ENCODE measurements at regions not wholly inside any gene's neighbourhood (a gene's known extent, or its start where the extent isn't known, plus 50 kb on each side); places are given as distances from the start of the nearest gene placed in this dataset.
"Not testable (repeated sequence)": the region's sequence is repeated elsewhere in the genome, so short reads cannot be mapped to it uniquely, and the experiment has no call there.

DNA sequence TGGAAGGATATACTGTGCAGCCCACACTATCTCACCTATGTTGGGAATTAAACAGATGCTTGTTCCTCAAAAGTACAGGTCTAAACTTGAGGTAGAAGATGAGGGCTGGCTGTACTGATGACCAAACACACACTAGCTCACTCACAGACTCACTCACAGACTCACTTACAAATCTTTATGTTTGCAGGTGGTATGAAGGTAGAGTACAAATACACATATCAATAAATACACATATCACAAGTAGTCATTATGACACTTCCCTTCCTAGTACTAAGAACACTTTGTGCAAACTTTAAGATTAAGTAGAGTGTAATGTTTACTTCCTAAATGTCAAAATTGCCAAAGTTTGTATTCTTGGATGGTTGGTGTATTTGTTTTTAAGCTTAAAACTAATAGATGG lies 155.4 kb upstream of the KCNQ5 start:
- TF ChIP-seq, protein P1, sequence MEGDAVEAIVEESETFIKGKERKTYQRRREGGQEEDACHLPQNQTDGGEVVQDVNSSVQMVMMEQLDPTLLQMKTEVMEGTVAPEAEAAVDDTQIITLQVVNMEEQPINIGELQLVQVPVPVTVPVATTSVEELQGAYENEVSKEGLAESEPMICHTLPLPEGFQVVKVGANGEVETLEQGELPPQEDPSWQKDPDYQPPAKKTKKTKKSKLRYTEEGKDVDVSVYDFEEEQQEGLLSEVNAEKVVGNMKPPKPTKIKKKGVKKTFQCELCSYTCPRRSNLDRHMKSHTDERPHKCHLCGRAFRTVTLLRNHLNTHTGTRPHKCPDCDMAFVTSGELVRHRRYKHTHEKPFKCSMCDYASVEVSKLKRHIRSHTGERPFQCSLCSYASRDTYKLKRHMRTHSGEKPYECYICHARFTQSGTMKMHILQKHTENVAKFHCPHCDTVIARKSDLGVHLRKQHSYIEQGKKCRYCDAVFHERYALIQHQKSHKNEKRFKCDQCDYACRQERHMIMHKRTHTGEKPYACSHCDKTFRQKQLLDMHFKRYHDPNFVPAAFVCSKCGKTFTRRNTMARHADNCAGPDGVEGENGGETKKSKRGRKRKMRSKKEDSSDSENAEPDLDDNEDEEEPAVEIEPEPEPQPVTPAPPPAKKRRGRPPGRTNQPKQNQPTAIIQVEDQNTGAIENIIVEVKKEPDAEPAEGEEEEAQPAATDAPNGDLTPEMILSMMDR (conservative IDR thresholded peaks at IDR 0.05), result no peak
- Mint-ChIP-seq H3K4me1 (no peaks in the 10 kb centered on the region), H3K9me3 (no peaks in the 10 kb centered on the region), H3K27me3 (ENCODE audit: low read depth) (peaks cover 2% of the 10 kb centered on the region), H3K36me3 (ENCODE audit: low read depth) (peaks cover 2% of the 10 kb centered on the region), H3K27ac (ENCODE audit: unreplicated experiment) (no peak overlapping the region), H3K4me3 (no peak overlapping the region)
- no peak for DNase-seq (ENCODE audit: low read depth, low spot score)

DNA sequence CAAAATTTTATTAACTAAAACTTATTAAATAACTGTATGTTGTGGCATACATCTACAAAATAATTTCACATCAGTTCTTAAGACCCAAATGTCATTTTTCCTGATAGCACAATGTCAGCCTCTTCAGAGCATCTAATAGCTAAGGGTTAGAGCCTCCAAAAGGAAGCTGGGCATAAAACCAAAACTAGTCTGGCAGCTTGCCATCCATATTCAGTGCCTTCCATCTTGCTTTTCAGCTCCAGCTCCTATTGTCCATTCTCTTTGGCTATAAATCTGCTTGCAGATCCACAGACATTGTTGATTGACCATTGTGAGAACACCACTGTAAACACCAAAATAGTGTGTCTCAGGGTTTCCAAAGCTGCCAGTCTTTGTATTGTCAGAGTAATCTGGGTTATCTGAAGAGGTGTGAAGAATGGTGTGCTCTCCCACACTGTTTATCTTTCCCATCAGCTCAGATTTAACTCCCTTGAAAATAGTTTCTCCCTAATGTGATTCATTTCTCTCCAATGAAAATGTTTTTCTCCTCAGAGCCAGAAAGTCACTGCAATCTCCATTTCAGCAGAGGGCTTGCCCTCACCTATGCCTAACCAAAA lies 154.8 kb upstream of the KCNQ5 start:
- Mint-ChIP-seq H3K36me3 (ENCODE audit: low read depth) (peaks cover 4% of the 10 kb centered on the region), H3K27me3 (ENCODE audit: low read depth) (peaks cover 2% of the 10 kb centered on the region), H3K4me1 (no peaks in the 10 kb centered on the region), H3K27ac (ENCODE audit: unreplicated experiment) (no peak overlapping the region), H3K4me3 (no peak overlapping the region), H3K9me3 (no peaks in the 10 kb centered on the region)
- TF ChIP-seq, protein P1 (conservative IDR thresholded peaks at IDR 0.05), result no peak
- DNase-seq (ENCODE audit: low read depth, low spot score), result no peak

DNA sequence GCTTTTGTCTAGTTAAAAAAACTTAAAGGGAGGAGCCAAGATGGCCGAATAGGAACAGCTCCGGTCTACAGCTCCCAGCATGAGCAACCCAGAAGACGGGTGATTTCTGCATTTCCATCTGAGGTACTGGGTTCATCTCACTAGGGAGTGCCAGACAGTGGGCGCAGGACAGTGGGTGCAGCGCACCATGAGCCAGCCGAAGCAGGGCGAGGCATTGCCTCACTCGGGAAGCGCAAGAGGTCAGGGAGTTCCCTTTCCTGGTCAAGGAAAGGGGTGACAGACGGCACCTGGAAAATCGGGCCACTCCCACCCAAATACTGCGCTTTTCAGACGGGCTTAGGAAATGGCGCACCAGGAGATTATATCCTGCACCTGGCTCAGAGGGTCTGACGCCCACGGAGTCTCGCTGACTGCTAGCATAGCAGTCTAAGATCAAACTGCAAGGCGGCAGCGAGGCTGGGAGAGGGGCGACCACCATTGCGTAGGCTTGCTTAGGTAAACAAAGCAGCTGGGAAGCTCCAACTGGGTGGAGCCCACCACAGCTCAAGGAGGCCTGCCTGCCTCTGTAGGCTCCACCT lies 152.4 kb upstream of the KCNQ5 start:
- not testable (repeated sequence) for H3K27ac Mint-ChIP-seq (ENCODE audit: unreplicated experiment); H3K9me3 Mint-ChIP-seq; H3K36me3 Mint-ChIP-seq (ENCODE audit: low read depth); DNase-seq (ENCODE audit: low read depth, low spot score); H3K4me1 Mint-ChIP-seq; H3K4me3 Mint-ChIP-seq; H3K27me3 Mint-ChIP-seq (ENCODE audit: low read depth)

DNA sequence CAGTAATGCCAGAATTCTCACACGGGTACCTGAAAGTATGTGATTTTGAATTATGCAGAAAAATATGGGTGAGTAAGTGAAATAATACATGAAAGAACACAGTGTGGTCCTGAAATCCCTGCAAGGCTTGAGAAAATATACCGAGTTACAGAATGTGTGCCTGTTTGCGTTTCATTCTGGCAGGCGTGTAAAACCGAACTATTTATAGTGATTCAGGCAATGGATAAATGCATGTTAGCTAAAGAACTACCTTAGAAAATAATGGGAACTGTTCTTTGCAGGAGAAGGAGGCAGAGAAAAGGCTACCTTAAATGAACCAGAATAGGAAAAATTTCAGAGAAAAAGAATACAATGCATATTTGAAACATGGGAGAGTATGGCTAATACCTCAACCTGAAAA lies 145.8 kb upstream of the KCNQ5 start:
- Mint-ChIP-seq H3K27ac (ENCODE audit: unreplicated experiment) (no peak overlapping the region), H3K4me1 (no peaks in the 10 kb centered on the region), H3K4me3 (no peak overlapping the region), H3K36me3 (ENCODE audit: low read depth) (peaks cover 2% of the 10 kb centered on the region), H3K9me3 (no peaks in the 10 kb centered on the region), H3K27me3 (ENCODE audit: low read depth) (no peaks in the 10 kb centered on the region)
- TF ChIP-seq, protein P1 (conservative IDR thresholded peaks at IDR 0.05), result no peak
- DNase-seq (ENCODE audit: low read depth, low spot score), result no peak

DNA sequence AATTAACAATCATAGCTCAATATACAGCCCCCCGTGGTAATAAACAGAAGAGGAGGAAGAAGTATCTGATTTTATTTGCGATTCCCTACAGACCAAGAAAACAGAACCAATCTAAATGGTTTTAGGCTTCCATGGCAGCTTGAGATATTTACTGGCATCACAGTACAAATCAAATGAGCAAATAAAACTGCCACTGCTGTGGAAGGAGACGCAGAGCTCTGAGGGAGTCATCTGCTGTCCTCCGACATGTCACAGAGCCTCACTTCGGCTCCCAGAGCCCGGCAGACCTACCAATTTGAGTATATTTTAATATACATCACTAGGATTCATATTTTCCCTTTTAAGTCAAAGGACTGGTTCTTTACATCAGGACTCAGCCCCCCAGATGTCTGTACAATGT lies 145.2 kb upstream of the KCNQ5 start:
- Mint-ChIP-seq H3K4me1 (no peaks in the 10 kb centered on the region), H3K9me3 (no peaks in the 10 kb centered on the region), H3K4me3 (no peak overlapping the region), H3K27ac (ENCODE audit: unreplicated experiment) (no peak overlapping the region), H3K36me3 (ENCODE audit: low read depth) (peaks cover 2% of the 10 kb centered on the region), H3K27me3 (ENCODE audit: low read depth) (no peaks in the 10 kb centered on the region)
- DNase-seq (ENCODE audit: low read depth, low spot score), result no peak
- TF ChIP-seq, protein P1 (conservative IDR thresholded peaks at IDR 0.05), result no peak

DNA sequence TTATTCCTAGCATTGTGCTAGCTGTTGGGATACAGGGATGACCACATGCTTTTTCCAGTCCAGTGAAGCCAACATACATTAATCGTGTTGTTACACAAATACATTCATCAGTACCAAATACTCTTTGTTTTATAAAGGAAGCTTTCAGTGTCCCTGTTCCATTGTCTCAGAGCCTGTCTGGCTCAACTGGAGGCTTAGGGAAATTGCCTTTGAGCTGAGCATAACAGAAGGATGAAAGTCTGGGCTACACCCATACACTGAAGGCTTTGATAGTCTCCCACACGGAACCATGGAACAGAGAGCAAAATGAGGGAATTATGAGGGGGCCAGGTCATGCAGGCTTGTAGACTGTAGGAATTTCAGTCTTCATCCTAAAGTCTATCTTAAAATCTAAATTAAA lies 126.4 kb upstream of the KCNQ5 start:
- DNase-seq (ENCODE audit: low read depth, low spot score), result no peak

More for the DNA sequence above, 126.4 kb upstream of the KCNQ5 start:
- Mint-ChIP-seq H3K9me3 (no peaks in the 10 kb centered on the region), H3K27ac (ENCODE audit: unreplicated experiment) (no peak overlapping the region), H3K36me3 (ENCODE audit: low read depth) (no peaks in the 10 kb centered on the region), H3K4me3 (no peak overlapping the region), H3K27me3 (ENCODE audit: low read depth) (no peaks in the 10 kb centered on the region), H3K4me1 (no peaks in the 10 kb centered on the region)
- TF ChIP-seq, protein P1 (conservative IDR thresholded peaks at IDR 0.05), result no peak
